ENCODE measurements at regions not wholly inside any gene's neighbourhood (a gene's known extent, or its start where the extent isn't known, plus 50 kb on each side); places are given as distances from the start of the nearest gene placed in this dataset.

DNA sequence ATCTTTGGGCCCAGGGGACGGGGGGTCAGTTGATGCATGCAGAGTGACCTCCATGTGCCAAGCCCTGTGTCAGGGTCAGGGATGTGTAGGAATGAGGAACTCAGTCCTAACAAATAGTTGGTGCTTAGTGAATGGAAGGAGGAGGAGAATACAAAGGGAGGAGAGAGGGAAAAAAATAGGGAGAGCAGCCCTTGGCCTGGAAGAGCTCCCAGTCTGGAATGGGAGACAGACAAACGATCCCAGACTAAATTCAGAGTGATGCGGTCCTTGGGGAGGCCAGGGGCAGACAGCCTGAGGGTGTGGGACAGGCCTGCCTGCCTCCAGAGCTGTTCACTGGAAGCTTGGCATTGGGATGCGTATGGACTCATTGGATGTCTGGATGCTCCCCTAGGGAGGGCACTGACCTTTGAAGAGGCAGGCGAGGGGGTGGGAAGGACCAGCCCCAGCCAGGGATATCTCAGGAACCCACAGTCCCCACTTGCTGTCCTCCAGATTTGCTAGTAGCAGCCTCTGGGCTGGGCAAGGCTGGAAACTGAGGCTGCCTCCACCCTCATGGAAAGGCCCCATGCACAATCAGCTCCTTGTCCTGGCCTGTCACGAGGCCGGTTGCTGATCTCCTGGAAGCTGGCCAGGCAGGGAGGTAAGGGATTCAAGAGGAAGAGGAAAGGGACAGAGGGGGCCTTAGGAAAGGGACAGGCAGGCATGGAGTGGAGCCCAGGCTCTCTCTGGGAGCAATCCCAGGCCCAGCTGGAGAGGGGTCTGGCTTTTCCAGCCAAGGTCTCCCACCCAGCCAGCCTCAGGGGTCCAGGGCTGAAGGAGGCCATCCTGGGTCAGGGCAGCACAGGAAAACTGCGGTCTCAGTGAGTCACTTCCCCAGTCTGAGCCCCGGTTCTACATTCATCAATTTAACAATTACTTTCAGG, 69.0 kb upstream of the GGTA1 start:
- no peak for ATAC-seq
- no peak for FAIRE-seq
- Histone ChIP-seq H3K27me3 (replicated peaks in 1 of 2; ENCODE audit: control insufficient read depth in 2 of 2, insufficient read depth in 2 of 2, low read length in 1 of 2) (peaks cover 5 to 6% of the 10 kb centered on the region in 2 experiments; a peak in 3 of 4 replicates), H3K9me3 (replicated peaks; ENCODE audit: control insufficient read depth, insufficient read depth, low read length) (no peaks in the 10 kb centered on the region), H4K20me1 (ENCODE audit: control insufficient read depth, insufficient read depth) (no peaks in the 10 kb centered on the region), H3K4me2 (ENCODE audit: control insufficient read depth, insufficient read depth) (no peak overlapping the region), H2AFZ (ENCODE audit: control insufficient read depth, low read depth, low read length) (no peak overlapping the region), H3K4me3 (no peak overlapping the region), H3K27ac (ENCODE audit: control insufficient read depth, insufficient read depth) (no peak overlapping the region), H3K4me1 (ENCODE audit: control insufficient read depth, insufficient read depth, low read length) (no peaks in the 10 kb centered on the region), H3K36me3 (ENCODE audit: control insufficient read depth in 2 of 2, insufficient read depth in 2 of 2, low read length in 1 of 2) (no peaks in the 10 kb centered on the region), H3K79me2 (ENCODE audit: control insufficient read depth, insufficient read depth, low read length) (no peaks in the 10 kb centered on the region), H3K9ac (ENCODE audit: control insufficient read depth, insufficient read depth, low read length) (no peak overlapping the region)
- BruUV-seq (replicated peaks): no TSS peak
- no peak for TF ChIP-seq ASH2L (IDR thresholded peaks at IDR 0.05; ENCODE audit: borderline replicate concordance, low read depth)
- no peak for TF ChIP-seq CBFB (IDR thresholded peaks at IDR 0.05; ENCODE audit: low read depth)
- TF ChIP-seq, protein P1, sequence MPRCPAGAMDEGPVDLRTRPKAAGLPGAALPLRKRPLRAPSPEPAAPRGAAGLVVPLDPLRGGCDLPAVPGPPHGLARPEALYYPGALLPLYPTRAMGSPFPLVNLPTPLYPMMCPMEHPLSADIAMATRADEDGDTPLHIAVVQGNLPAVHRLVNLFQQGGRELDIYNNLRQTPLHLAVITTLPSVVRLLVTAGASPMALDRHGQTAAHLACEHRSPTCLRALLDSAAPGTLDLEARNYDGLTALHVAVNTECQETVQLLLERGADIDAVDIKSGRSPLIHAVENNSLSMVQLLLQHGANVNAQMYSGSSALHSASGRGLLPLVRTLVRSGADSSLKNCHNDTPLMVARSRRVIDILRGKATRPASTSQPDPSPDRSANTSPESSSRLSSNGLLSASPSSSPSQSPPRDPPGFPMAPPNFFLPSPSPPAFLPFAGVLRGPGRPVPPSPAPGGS (IDR thresholded peaks at IDR 0.05; ENCODE audit: borderline replicate concordance, insufficient read depth, low read depth, low read length, poor library complexity, severe bottlenecking): no peak
- TF ChIP-seq ESRRA (IDR thresholded peaks at IDR 0.05; ENCODE audit: low read length): no peak
- no peak for TF ChIP-seq IKZF2 (IDR thresholded peaks at IDR 0.05)
- no peak for TF ChIP-seq KDM1A (IDR thresholded peaks at IDR 0.05; ENCODE audit: borderline replicate concordance)
- in situ Hi-C loops (cut with MboI): no loop called here
- RAD21 ChIA-PET (ENCODE audit: unreplicated experiment): interaction anchor here (1.0 kb wide), 1 partner anchor 23 kb away, joined by 3 read pairs; no protein-coding TSS in a partner anchor
- 15% methylated on average over 9 of the region's 9 CpGs for WGBS (ENCODE audit: insufficient coverage, insufficient replicate concordance, low lambda C conversion rate, missing lambda C conversion rate)
- SMC1A ChIA-PET (ENCODE audit: uncharacterized antibody, unreplicated experiment): no interaction called here
- POLR2A ChIA-PET: no interaction called here
- CTCF ChIA-PET: no interaction called here
- DNase-seq (ENCODE audit: low read depth, low spot score): no peak
- intact Hi-C loops (cut with micrococcal nuclease; ENCODE audit: unreplicated experiment): no loop called here
